ENCODE measurements at regions not wholly inside any gene's neighbourhood (a gene's known extent, or its start where the extent isn't known, plus 50 kb on each side); places are given as distances from the start of the nearest gene placed in this dataset.
A peak's percentile ranks its signal among the peaks of the same experiment; 100 is the strongest.

GRCh38 chr2:45275806-45276205, 266.6 kb upstream of the SIX2 start:
- intact Hi-C loops (cut with DNase I), result no loop called here
- DNase-seq, result no peak

GRCh38 chr2:45275242-45275805, 266.1 kb upstream of the SIX2 start:
- DNase-seq, result no peak
- intact Hi-C loops (cut with DNase I), result no loop called here

- intact Hi-C loops (cut with DNase I), result no loop called here
These were observed 265.1 kb upstream of the SIX2 start for GRCh38 chr2:45274250-45274926.

GRCh38 chr2:45273412-45274249, 264.4 kb upstream of the SIX2 start:
- intact Hi-C loops (cut with DNase I), result no loop called here
- no peak for DNase-seq

More at GRCh38 chr2:45274250-45274926, 265.1 kb upstream of the SIX2 start:
- peak in 1 of 10 donors; percentile 13 for DNase-seq

GRCh38 chr2:45272549-45273265, 263.5 kb upstream of the SIX2 start:
- DNase-seq, result no peak
- intact Hi-C loops (cut with DNase I), result no loop called here

GRCh38 chr2:45269149-45269793, 260.0 kb upstream of the SIX2 start:
- intact Hi-C loops (cut with DNase I), result no loop called here
- peak in 1 of 10 donors; percentile 1 for DNase-seq

GRCh38 chr2:45268631-45269030, 259.4 kb upstream of the SIX2 start:
- intact Hi-C loops (cut with DNase I), result no loop called here
- DNase-seq, result peak in 1 of 10 donors; percentile 0

- DNase-seq, result peak in 1 of 10 donors; percentile 1
- intact Hi-C loops (cut with DNase I), result no loop called here
These were observed 258.0 kb upstream of the SIX2 start for GRCh38 chr2:45267062-45267792.

- peak in 2 of 10 donors; percentile 6 to 28 for DNase-seq
- intact Hi-C loops (cut with DNase I), result no loop called here
These were observed 256.1 kb upstream of the SIX2 start for GRCh38 chr2:45265336-45265735.

- DNase-seq, result peak in 1 of 10 donors; percentile 1
- intact Hi-C loops (cut with DNase I), result no loop called here
These were observed 255.3 kb upstream of the SIX2 start for GRCh38 chr2:45264227-45265225.

GRCh38 chr2:45263147-45263546, 253.9 kb upstream of the SIX2 start:
- intact Hi-C loops (cut with DNase I), result no loop called here
- DNase-seq, result no peak

GRCh38 chr2:45261746-45262145, 252.5 kb upstream of the SIX2 start:
- peak in 1 of 10 donors; percentile 9 for DNase-seq
- intact Hi-C loops (cut with DNase I), result no loop called here

GRCh38 chr2:45260946-45261345, 251.7 kb upstream of the SIX2 start:
- no peak for DNase-seq
- intact Hi-C loops (cut with DNase I), result no loop called here

- intact Hi-C loops (cut with DNase I), result no loop called here
These were observed 250.4 kb upstream of the SIX2 start for GRCh38 chr2:45259547-45260160.

GRCh38 chr2:45259138-45259537, 249.9 kb upstream of the SIX2 start:
- intact Hi-C loops (cut with DNase I), result no loop called here
- DNase-seq, result no peak

More at GRCh38 chr2:45259547-45260160, 250.4 kb upstream of the SIX2 start:
- DNase-seq, result no peak

GRCh38 chr2:45258311-45258710, 249.1 kb upstream of the SIX2 start:
- no peak for DNase-seq
- intact Hi-C loops (cut with DNase I), result no loop called here

GRCh38 chr2:45257820-45258219, 248.6 kb upstream of the SIX2 start:
- no peak for DNase-seq
- intact Hi-C loops (cut with DNase I), result no loop called here

Data from posterior cingulate gyrus (tissue), 11 donors.